Stomach (tissue), 4 donors: ENCODE measurements at regions not wholly inside any gene's neighbourhood (a gene's known extent, or its start where the extent isn't known, plus 50 kb on each side); places are given as distances from the start of the nearest gene placed in this dataset.

ENCODE experiments used
- EP300 ChIP-seq: sonication (generic); formaldehyde crosslinking; IDR thresholded peaks from one replicate; pipeline ENCODE4 v1.6.1; 2017; ENCODE audit warnings: antibody characterized with exemption
- POLR2A ChIP-seq, 4 donors: fragments of 450-650 bp; IDR thresholded peaks; one replicate each; pipeline ENCODE4 v1.6.1; 2016; ENCODE audit warnings: antibody characterized with exemption in 4 of 4, control low read depth in 2 of 4, mild to moderate bottlenecking in 1 of 4, moderate library complexity in 1 of 4
- POLR2AphosphoS5 ChIP-seq, 3 donors: sonication (generic); formaldehyde crosslinking; IDR thresholded peaks; one replicate each; pipeline ENCODE4 v1.6.1; 2016; ENCODE audit warnings: antibody characterized with exemption in 3 of 3
- TF ChIP-seq, protein P1 (sequence below), 7 experiments: fragments of 450-650 bp in 4 of 7; fragments of 200-600 bp in 3 of 7; sonication (generic) in 3 of 7; IDR thresholded peaks; one replicate each; pipeline ENCODE4 v1.5.1; 2016 to 2019; ENCODE audit warnings: antibody characterized with exemption in 7 of 7, control low read depth in 2 of 7, mild to moderate bottlenecking in 1 of 7

GRCh38 chr4:152154433-152154832, 381.5 kb downstream of the FBXW7 start:
- TF ChIP-seq, protein P1, sequence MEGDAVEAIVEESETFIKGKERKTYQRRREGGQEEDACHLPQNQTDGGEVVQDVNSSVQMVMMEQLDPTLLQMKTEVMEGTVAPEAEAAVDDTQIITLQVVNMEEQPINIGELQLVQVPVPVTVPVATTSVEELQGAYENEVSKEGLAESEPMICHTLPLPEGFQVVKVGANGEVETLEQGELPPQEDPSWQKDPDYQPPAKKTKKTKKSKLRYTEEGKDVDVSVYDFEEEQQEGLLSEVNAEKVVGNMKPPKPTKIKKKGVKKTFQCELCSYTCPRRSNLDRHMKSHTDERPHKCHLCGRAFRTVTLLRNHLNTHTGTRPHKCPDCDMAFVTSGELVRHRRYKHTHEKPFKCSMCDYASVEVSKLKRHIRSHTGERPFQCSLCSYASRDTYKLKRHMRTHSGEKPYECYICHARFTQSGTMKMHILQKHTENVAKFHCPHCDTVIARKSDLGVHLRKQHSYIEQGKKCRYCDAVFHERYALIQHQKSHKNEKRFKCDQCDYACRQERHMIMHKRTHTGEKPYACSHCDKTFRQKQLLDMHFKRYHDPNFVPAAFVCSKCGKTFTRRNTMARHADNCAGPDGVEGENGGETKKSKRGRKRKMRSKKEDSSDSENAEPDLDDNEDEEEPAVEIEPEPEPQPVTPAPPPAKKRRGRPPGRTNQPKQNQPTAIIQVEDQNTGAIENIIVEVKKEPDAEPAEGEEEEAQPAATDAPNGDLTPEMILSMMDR (IDR thresholded peaks at IDR 0.05): no peak
- TF ChIP-seq EP300 (no peak), POLR2A (IDR thresholded peaks at IDR 0.05) (no peak), POLR2AphosphoS5 (IDR thresholded peaks at IDR 0.05) (no peak)
